HEK293 (cell line): ENCODE measurements at regions not wholly inside any gene's neighbourhood (a gene's known extent, or its start where the extent isn't known, plus 50 kb on each side); places are given as distances from the start of the nearest gene placed in this dataset.

Experiments
- CTCF ChIA-PET: fragments of 350-600 bp; formaldehyde crosslinking; extraction: SDS; loops from one replicate; lab custom pipeline; 2021; ENCODE audit warnings: antibody characterized with exemption; lab: Yijun Ruan, JAX
- POLR2A ChIA-PET: fragments of 300-600 bp; formaldehyde crosslinking; extraction: SDS; loops from one replicate; lab custom pipeline; 2020; ENCODE audit warnings: antibody characterized with exemption, inconsistent platforms; lab: Yijun Ruan, JAX
- H3K27ac ChIP-seq: fragments of 200-500 bp; sonication (Bioruptor generic); 2 replicates; pipeline ENCODE4 v1.5.1; 2014; ENCODE audit warnings: low read depth, low read length, control low read depth, inconsistent platforms; ENCODE audit errors: extremely low read depth
- H3K36me3 ChIP-seq, 2 experiments: fragments of 200-500 bp in 1 of 2; sonication (Bioruptor generic) in 1 of 2; 1 replicate in 1 of 2; 2 replicates in 1 of 2; pipeline ENCODE4 v1.5.1; 2014 to 2017; ENCODE audit warnings: inconsistent platforms in 2 of 2, low read length in 2 of 2; ENCODE audit not compliant: control insufficient read depth in 2 of 2, insufficient read depth in 1 of 2
- H3K4me1 ChIP-seq: fragments of 200-500 bp; sonication (Bioruptor generic); 2 replicates; pipeline ENCODE4 v1.5.1; 2014; ENCODE audit warnings: mild to moderate bottlenecking, low read length, inconsistent platforms; ENCODE audit not compliant: control insufficient read depth, insufficient read depth
- H3K4me3 ChIP-seq: 2 replicates; pipeline ENCODE4 v1.5.1; 2011; ENCODE audit warnings: low read depth, mild to moderate bottlenecking, control low read depth, low read length, moderate library complexity
- H3K9me3 ChIP-seq: fragments of 200-500 bp; sonication (Bioruptor generic); 2 replicates; pipeline ENCODE4 v1.5.1; 2014; ENCODE audit warnings: low read depth, low read length, inconsistent platforms; ENCODE audit not compliant: control insufficient read depth, insufficient read depth
- GLI4 ChIP-seq: fragments of 450-650 bp; formaldehyde crosslinking; IDR thresholded peaks from 2 replicates; pipeline ENCODE4 v1.5.1; 2016; ENCODE audit warnings: missing biosample characterization, missing genetic modification characterization
- HOXC10 ChIP-seq: sonication (generic); formaldehyde crosslinking; IDR thresholded peaks from 2 replicates; pipeline ENCODE4 v1.8.1; 2023; ENCODE audit warnings: mild to moderate bottlenecking, missing genetic modification reagents
- KLF16 ChIP-seq: fragments of 450-650 bp; formaldehyde crosslinking; IDR thresholded peaks from 2 replicates; pipeline ENCODE4 v1.5.1; 2017; ENCODE audit warnings: missing biosample characterization, missing genetic modification characterization
- KLF7 ChIP-seq: fragments of 450-650 bp; formaldehyde crosslinking; IDR thresholded peaks from 2 replicates; pipeline ENCODE4 v1.5.1; 2016; ENCODE audit warnings: missing biosample characterization, missing genetic modification characterization, borderline replicate concordance
- SCRT1 ChIP-seq: fragments of 450-650 bp; formaldehyde crosslinking; IDR thresholded peaks from 2 replicates; pipeline ENCODE4 v1.5.1; 2016; ENCODE audit warnings: missing biosample characterization, missing genetic modification characterization, borderline replicate concordance
- YY2 ChIP-seq: fragments of 450-650 bp; formaldehyde crosslinking; IDR thresholded peaks from 2 replicates; pipeline ENCODE4 v1.5.1; 2016; ENCODE audit warnings: missing biosample characterization, missing genetic modification characterization
- ZBTB10 ChIP-seq: fragments of 450-650 bp; formaldehyde crosslinking; IDR thresholded peaks from 2 replicates; pipeline ENCODE4 v1.5.1; 2016; ENCODE audit warnings: missing biosample characterization, missing genetic modification characterization
- ZBTB11 ChIP-seq: fragments of 450-650 bp; formaldehyde crosslinking; conservative IDR thresholded peaks from 2 replicates; pipeline ENCODE4 v1.5.1; 2016; ENCODE audit warnings: low read depth, missing biosample characterization, missing genetic modification characterization
- ZBTB44 ChIP-seq: fragments of 450-650 bp; IDR thresholded peaks from 2 replicates; pipeline ENCODE4 v1.5.1; 2018; ENCODE audit warnings: missing biosample characterization, mild to moderate bottlenecking, missing genetic modification characterization
- ZBTB48 ChIP-seq: fragments of 450-650 bp; formaldehyde crosslinking; IDR thresholded peaks from 2 replicates; pipeline ENCODE4 v1.5.1; 2016; ENCODE audit warnings: missing biosample characterization, missing genetic modification characterization
- ZIC2 ChIP-seq: fragments of 450-650 bp; formaldehyde crosslinking; IDR thresholded peaks from 2 replicates; pipeline ENCODE4 v1.5.1; 2016; ENCODE audit warnings: missing biosample characterization, missing genetic modification characterization
- ZNF132 ChIP-seq: fragments of 450-650 bp; formaldehyde crosslinking; IDR thresholded peaks from 2 replicates; pipeline ENCODE4 v1.5.1; 2017; ENCODE audit warnings: missing biosample characterization, missing genetic modification characterization, borderline replicate concordance
- ZNF146 ChIP-seq: fragments of 450-650 bp; formaldehyde crosslinking; IDR thresholded peaks from 2 replicates; pipeline ENCODE4 v1.5.1; 2016; ENCODE audit warnings: missing biosample characterization, missing genetic modification characterization
- ZNF202 ChIP-seq: fragments of 450-650 bp; formaldehyde crosslinking; IDR thresholded peaks from 2 replicates; pipeline ENCODE4 v1.5.1; 2016; ENCODE audit warnings: missing biosample characterization, missing genetic modification characterization, borderline replicate concordance
- ZNF23 ChIP-seq: fragments of 450-650 bp; formaldehyde crosslinking; IDR thresholded peaks from 2 replicates; pipeline ENCODE4 v1.5.1; 2016; ENCODE audit warnings: missing biosample characterization, missing genetic modification characterization, borderline replicate concordance
- ZNF37A ChIP-seq: fragments of 450-650 bp; IDR thresholded peaks from 2 replicates; pipeline ENCODE4 v1.5.1; 2018; ENCODE audit warnings: missing biosample characterization, missing genetic modification characterization
- ZNF391 ChIP-seq: fragments of 450-650 bp; formaldehyde crosslinking; IDR thresholded peaks from 2 replicates; pipeline ENCODE4 v1.5.1; 2016; ENCODE audit warnings: low read depth, missing biosample characterization, missing genetic modification characterization, borderline replicate concordance
- ZNF571 ChIP-seq: fragments of 450-650 bp; formaldehyde crosslinking; IDR thresholded peaks from 2 replicates; pipeline ENCODE4 v1.5.0; 2017; ENCODE audit warnings: missing biosample characterization, missing genetic modification characterization
- ZNF664 ChIP-seq: fragments of 450-650 bp; formaldehyde crosslinking; IDR thresholded peaks from 2 replicates; pipeline ENCODE4 v1.5.1; 2016; ENCODE audit warnings: missing biosample characterization, missing genetic modification characterization
- TF ChIP-seq, protein P1 (sequence below): fragments of 450-650 bp; formaldehyde crosslinking; IDR thresholded peaks from 2 replicates; pipeline ENCODE4 v1.5.1; 2016; ENCODE audit warnings: missing biosample characterization, missing genetic modification characterization
- TF ChIP-seq, protein P2 (sequence below): fragments of 450-650 bp; formaldehyde crosslinking; IDR thresholded peaks from 2 replicates; pipeline ENCODE4 v1.5.1; 2016; ENCODE audit warnings: missing biosample characterization, missing genetic modification characterization, borderline replicate concordance
- TF ChIP-seq, protein P3 (sequence below): fragments of 450-650 bp; formaldehyde crosslinking; IDR thresholded peaks from 2 replicates; pipeline ENCODE4 v1.5.1; 2016; ENCODE audit warnings: missing biosample characterization, missing genetic modification characterization

GRCh38 chr3:59483191-59483590, 433.4 kb upstream of the CFAP20DC start (continued):
- TF ChIP-seq ZNF571 (tag by site-specific recombination) (no peak), ZNF23 (tag by site-specific recombination) (no peak), ZNF132 (no peak), KLF16 (tag by site-specific recombination) (no peak), ZBTB11 (no peak), GLI4 (tag by site-specific recombination) (no peak), ZBTB48 (tag by site-specific recombination) (no peak), ZBTB44 (tag by site-specific recombination) (no peak), ZNF664 (tag by site-specific recombination) (no peak), ZNF391 (tag by site-specific recombination) (no peak), ZBTB10 (no peak)
- TF ChIP-seq, protein P1, sequence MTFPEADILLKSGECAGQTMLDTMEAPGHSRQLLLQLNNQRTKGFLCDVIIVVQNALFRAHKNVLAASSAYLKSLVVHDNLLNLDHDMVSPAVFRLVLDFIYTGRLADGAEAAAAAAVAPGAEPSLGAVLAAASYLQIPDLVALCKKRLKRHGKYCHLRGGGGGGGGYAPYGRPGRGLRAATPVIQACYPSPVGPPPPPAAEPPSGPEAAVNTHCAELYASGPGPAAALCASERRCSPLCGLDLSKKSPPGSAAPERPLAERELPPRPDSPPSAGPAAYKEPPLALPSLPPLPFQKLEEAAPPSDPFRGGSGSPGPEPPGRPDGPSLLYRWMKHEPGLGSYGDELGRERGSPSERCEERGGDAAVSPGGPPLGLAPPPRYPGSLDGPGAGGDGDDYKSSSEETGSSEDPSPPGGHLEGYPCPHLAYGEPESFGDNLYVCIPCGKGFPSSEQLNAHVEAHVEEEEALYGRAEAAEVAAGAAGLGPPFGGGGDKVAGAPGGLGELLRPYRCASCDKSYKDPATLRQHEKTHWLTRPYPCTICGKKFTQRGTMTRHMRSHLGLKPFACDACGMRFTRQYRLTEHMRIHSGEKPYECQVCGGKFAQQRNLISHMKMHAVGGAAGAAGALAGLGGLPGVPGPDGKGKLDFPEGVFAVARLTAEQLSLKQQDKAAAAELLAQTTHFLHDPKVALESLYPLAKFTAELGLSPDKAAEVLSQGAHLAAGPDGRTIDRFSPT (tag by site-specific recombination): no peak

- Histone ChIP-seq H3K36me3 (no peaks in the 10 kb centered on the region), H3K27ac (no peak overlapping the region), H3K9me3 (no peaks in the 10 kb centered on the region), H3K4me3 (no peak overlapping the region), H3K4me1 (no peaks in the 10 kb centered on the region)
- CTCF ChIA-PET: no interaction called here
- POLR2A ChIA-PET: no interaction called here
- TF ChIP-seq YY2: no peak
- TF ChIP-seq ZNF37A: no peak
- TF ChIP-seq HOXC10 (CRISPR knock-in tag): no peak
- TF ChIP-seq ZIC2 (tag by site-specific recombination): no peak
- TF ChIP-seq, protein P2, sequence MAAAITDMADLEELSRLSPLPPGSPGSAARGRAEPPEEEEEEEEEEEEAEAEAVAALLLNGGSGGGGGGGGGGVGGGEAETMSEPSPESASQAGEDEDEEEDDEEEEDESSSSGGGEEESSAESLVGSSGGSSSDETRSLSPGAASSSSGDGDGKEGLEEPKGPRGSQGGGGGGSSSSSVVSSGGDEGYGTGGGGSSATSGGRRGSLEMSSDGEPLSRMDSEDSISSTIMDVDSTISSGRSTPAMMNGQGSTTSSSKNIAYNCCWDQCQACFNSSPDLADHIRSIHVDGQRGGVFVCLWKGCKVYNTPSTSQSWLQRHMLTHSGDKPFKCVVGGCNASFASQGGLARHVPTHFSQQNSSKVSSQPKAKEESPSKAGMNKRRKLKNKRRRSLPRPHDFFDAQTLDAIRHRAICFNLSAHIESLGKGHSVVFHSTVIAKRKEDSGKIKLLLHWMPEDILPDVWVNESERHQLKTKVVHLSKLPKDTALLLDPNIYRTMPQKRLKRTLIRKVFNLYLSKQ (tag by site-specific recombination): no peak
- TF ChIP-seq, protein P3, sequence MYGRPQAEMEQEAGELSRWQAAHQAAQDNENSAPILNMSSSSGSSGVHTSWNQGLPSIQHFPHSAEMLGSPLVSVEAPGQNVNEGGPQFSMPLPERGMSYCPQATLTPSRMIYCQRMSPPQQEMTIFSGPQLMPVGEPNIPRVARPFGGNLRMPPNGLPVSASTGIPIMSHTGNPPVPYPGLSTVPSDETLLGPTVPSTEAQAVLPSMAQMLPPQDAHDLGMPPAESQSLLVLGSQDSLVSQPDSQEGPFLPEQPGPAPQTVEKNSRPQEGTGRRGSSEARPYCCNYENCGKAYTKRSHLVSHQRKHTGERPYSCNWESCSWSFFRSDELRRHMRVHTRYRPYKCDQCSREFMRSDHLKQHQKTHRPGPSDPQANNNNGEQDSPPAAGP (tag by site-specific recombination): no peak
- no peak for TF ChIP-seq ZNF146 (tag by site-specific recombination)
- no peak for TF ChIP-seq SCRT1 (tag by site-specific recombination)
- no peak for TF ChIP-seq KLF7
- no peak for TF ChIP-seq ZBTB10
- no peak for TF ChIP-seq ZNF202 (tag by site-specific recombination)
- TF ChIP-seq ZNF132: no peak
Measured at GRCh38 chr3:59482684-59483083, 432.9 kb upstream of the CFAP20DC start.
